Tibial nerve (tissue), 4 donors: ENCODE measurements at regions not wholly inside any gene's neighbourhood (a gene's known extent, or its start where the extent isn't known, plus 50 kb on each side); places are given as distances from the start of the nearest gene placed in this dataset.

ENCODE experiments used
- DNase-seq, 2 donors: peaks; one replicate each; pipeline ENCODE4 v3.0.0-alpha.2; 2019; ENCODE audit warnings: low spot score in 2 of 2
- H3K27ac ChIP-seq, 4 donors: fragments of 200-600 bp; sonication (generic) in 3 of 4; one replicate each; pipeline ENCODE4 v1.5.1; 2017 to 2019; ENCODE audit warnings: mild to moderate bottlenecking in 1 of 4
- H3K27me3 ChIP-seq, 2 donors: fragments of 200-600 bp; sonication (generic) in 1 of 2; one replicate each; pipeline versions ENCODE4 v1.5.1 to v1.6.0; 2017 to 2019
- H3K36me3 ChIP-seq, 3 donors: fragments of 200-600 bp; sonication (generic); one replicate each; pipeline ENCODE4 v1.5.1; 2018 to 2019
- H3K4me1 ChIP-seq, 4 donors: fragments of 200-600 bp; sonication (generic) in 3 of 4; one replicate each; pipeline ENCODE4 v1.5.1; 2017 to 2019
- H3K4me3 ChIP-seq, 4 donors: fragments of 200-600 bp; sonication (generic) in 3 of 4; one replicate each; pipeline ENCODE4 v1.5.1; 2017 to 2019; ENCODE audit warnings: mild to moderate bottlenecking in 1 of 4, moderate library complexity in 1 of 4
- H3K9me3 ChIP-seq, 4 donors: fragments of 200-600 bp; sonication (generic) in 3 of 4; one replicate each; pipeline ENCODE4 v1.5.1; 2017 to 2019
- EP300 ChIP-seq, 2 donors: sonication (generic); formaldehyde crosslinking; IDR thresholded peaks; one replicate each; pipeline ENCODE4 v1.6.1; 2017; ENCODE audit warnings: antibody characterized with exemption in 2 of 2, mild to moderate bottlenecking in 1 of 2
- POLR2A ChIP-seq, 2 donors: fragments of 450-650 bp; IDR thresholded peaks; one replicate each; pipeline ENCODE4 v1.6.1; 2017; ENCODE audit warnings: antibody characterized with exemption in 2 of 2, mild to moderate bottlenecking in 2 of 2, moderate library complexity in 2 of 2
- WGBS, 2 donors: methylation state at CpG; one replicate each; pipeline ENCODE4 v1.1.5; 2018; 5-methylcytosine and 5-hydroxymethylcytosine counted together
- TF ChIP-seq, protein P1 (sequence below), 5 experiments: fragments of 200-600 bp in 3 of 5; fragments of 450-650 bp in 2 of 5; sonication (generic) in 3 of 5; IDR thresholded peaks; one replicate each; pipeline ENCODE4 v1.5.1; 2016 to 2019; ENCODE audit warnings: antibody characterized with exemption in 5 of 5, mild to moderate bottlenecking in 3 of 5, moderate library complexity in 2 of 5

DNA sequence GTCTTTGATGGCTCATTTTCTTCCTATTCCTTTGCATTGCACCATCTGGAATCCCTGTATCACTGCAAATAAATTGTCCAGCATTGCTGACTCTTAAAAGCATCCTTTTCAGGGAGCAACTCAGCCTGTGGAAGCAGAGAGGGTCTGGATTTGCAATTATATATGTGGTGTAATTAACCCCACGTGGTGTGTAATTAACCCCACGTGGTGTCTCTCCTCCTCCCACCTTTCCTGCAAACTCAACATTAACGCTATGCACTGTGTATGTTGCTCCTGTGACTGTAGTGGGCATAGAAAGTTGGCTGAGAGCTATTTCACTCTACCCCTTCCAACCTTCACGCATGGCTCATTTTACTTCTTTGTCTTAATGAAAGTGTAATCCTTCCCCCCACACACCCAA is 689.0 kb upstream of the COBL start:
- TF ChIP-seq POLR2A (IDR thresholded peaks at IDR 0.05), result no peak
- H3K9me3 ChIP-seq, result no peaks in the 10 kb centered on the region
- no peaks in the 10 kb centered on the region for H3K27me3 ChIP-seq
- DNase-seq, result no peak
- no peaks in the 10 kb centered on the region for H3K36me3 ChIP-seq
- no peaks in the 10 kb centered on the region for H3K4me1 ChIP-seq
- H3K27ac ChIP-seq, result no peak overlapping the region
- WGBS, 2 donors, result 43 to 49% methylated on average over 4 of the region's 4 CpGs
- no peak overlapping the region for H3K4me3 ChIP-seq

DNA sequence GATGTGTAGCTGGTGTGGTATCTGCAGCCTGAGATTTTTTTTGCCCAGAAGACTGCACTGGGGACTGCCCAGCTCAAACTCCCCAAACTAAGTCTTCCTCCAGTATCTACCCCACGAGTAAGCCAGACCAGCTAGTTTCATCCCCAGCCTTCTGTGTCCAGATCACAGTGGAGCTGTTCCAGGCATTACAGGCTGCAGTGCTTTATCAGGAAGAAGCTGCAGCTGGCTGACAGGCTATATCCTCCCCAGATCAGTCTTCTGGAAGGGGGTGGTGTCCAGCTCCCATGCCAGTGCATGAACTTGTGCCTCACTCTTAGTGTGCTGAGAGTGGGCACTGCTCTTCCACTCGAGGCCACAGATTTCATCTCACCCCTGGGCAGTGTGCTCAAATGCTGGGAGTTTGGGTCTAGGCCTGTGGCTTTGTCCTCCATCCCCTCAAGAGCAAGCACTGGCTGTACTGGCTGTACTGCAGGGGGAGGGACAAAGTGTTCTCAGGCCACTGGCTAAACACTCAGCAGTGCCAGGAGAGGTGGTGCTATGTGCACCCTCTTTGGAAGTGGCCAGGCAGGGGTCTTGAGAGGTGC is 679.1 kb upstream of the COBL start:
- H3K9me3 ChIP-seq, result peaks cover 0 to 22% (median 0%) of the 10 kb centered on the region in 4 donors
- no peak overlapping the region for H3K27ac ChIP-seq
- no peaks in the 10 kb centered on the region for H3K36me3 ChIP-seq
- no peak for DNase-seq
- H3K4me1 ChIP-seq, result no peaks in the 10 kb centered on the region
- H3K27me3 ChIP-seq, result no peaks in the 10 kb centered on the region
- 51 to 60% methylated on average over 1 to 2 of the region's 2 CpGs for whole genome bisulfite sequencing, 2 donors
- no peak overlapping the region for H3K4me3 ChIP-seq
- TF ChIP-seq, protein P1, sequence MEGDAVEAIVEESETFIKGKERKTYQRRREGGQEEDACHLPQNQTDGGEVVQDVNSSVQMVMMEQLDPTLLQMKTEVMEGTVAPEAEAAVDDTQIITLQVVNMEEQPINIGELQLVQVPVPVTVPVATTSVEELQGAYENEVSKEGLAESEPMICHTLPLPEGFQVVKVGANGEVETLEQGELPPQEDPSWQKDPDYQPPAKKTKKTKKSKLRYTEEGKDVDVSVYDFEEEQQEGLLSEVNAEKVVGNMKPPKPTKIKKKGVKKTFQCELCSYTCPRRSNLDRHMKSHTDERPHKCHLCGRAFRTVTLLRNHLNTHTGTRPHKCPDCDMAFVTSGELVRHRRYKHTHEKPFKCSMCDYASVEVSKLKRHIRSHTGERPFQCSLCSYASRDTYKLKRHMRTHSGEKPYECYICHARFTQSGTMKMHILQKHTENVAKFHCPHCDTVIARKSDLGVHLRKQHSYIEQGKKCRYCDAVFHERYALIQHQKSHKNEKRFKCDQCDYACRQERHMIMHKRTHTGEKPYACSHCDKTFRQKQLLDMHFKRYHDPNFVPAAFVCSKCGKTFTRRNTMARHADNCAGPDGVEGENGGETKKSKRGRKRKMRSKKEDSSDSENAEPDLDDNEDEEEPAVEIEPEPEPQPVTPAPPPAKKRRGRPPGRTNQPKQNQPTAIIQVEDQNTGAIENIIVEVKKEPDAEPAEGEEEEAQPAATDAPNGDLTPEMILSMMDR (IDR thresholded peaks at IDR 0.05), result no peak
- no peak for TF ChIP-seq EP300 (IDR thresholded peaks at IDR 0.05)
- TF ChIP-seq POLR2A (IDR thresholded peaks at IDR 0.05), result no peak

DNA sequence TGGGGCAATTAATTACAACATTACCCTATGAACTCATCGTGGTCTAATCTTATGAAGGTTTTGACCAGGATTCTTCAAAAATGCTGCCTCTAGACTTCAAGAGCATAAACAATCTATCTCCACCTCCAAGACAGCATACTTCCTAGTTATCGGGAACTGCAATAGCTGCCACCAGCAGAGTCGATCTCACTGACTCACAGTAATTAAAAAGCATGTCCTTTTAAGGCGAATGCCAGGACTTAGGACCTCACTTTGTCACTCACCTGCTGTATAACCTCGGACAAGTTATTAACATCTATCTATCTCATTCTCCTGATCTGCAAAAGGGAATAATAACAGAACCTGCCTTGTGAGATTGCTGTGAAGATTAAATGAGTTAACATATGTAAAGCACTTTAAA is 666.0 kb upstream of the COBL start:
- no peaks in the 10 kb centered on the region for H3K9me3 ChIP-seq
- H3K4me1 ChIP-seq, result no peaks in the 10 kb centered on the region
- no peak overlapping the region for H3K27ac ChIP-seq
- no peak for DNase-seq
- 65 to 76% methylated on average over 5 of the region's 5 CpGs for WGBS, 2 donors
- H3K27me3 ChIP-seq, result no peaks in the 10 kb centered on the region
- no peaks in the 10 kb centered on the region for H3K36me3 ChIP-seq
- no peak overlapping the region for H3K4me3 ChIP-seq
- TF ChIP-seq, protein P1 (IDR thresholded peaks at IDR 0.05), result no peak
- TF ChIP-seq POLR2A (IDR thresholded peaks at IDR 0.05), result no peak
- no peak for TF ChIP-seq EP300 (IDR thresholded peaks at IDR 0.05)

DNA sequence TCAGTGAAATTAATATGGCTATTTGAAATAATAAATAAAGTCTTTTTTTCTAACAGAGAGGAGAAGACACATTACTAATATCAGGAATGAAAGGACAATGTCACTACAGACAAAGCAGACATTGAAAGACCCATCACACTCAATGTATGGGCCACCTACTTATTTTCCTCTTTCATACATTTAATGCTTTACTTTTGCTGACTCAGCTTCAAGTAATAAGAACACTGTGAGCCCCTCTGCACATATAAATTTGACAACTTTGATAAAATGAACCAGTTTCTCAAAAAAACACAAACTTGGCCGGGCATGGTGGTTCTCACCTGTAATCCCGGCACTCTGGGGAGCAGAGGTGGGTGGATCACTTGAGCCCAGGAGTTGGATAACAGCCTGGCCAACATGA is 664.2 kb upstream of the COBL start:
- DNase-seq, result no peak
- no peak overlapping the region for H3K27ac ChIP-seq
- no peaks in the 10 kb centered on the region for H3K36me3 ChIP-seq
- no peaks in the 10 kb centered on the region for H3K4me1 ChIP-seq
- H3K27me3 ChIP-seq, result no peaks in the 10 kb centered on the region
- no peak overlapping the region for H3K4me3 ChIP-seq
- TF ChIP-seq, protein P1 (IDR thresholded peaks at IDR 0.05), result no peak
- WGBS, 2 donors, result 73 to 87% methylated on average over 2 of the region's 2 CpGs
- no peaks in the 10 kb centered on the region for H3K9me3 ChIP-seq

DNA sequence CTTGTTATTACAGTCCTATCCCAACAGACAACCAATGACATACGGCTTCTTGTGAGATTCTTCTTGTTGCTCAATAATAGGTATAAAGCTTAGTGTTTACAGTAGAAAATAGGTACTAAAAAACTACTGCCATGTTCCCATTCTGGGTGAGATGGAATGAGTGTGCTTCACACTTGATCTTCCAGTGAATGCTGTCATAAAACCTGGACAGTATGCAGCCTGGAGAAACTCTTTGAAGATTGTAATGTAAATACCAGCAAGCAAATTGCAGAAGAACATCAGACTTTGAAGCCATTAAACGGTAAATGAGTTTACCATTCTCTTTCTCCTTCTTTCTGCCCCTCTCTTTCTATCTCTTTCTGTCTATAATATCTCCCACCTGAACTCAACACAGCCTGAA is 663.7 kb upstream of the COBL start:
- H3K4me3 ChIP-seq, result no peak overlapping the region
- H3K27ac ChIP-seq, result no peak overlapping the region
- no peaks in the 10 kb centered on the region for H3K36me3 ChIP-seq
- no peak for DNase-seq
- WGBS, 2 donors, result 74 to 85% methylated on average over 2 of the region's 2 CpGs
- no peaks in the 10 kb centered on the region for H3K4me1 ChIP-seq
- TF ChIP-seq, protein P1 (IDR thresholded peaks at IDR 0.05), result no peak
- no peak for TF ChIP-seq EP300 (IDR thresholded peaks at IDR 0.05)
- no peak for TF ChIP-seq POLR2A (IDR thresholded peaks at IDR 0.05)
- H3K9me3 ChIP-seq, result no peaks in the 10 kb centered on the region
- no peaks in the 10 kb centered on the region for H3K27me3 ChIP-seq

DNA sequence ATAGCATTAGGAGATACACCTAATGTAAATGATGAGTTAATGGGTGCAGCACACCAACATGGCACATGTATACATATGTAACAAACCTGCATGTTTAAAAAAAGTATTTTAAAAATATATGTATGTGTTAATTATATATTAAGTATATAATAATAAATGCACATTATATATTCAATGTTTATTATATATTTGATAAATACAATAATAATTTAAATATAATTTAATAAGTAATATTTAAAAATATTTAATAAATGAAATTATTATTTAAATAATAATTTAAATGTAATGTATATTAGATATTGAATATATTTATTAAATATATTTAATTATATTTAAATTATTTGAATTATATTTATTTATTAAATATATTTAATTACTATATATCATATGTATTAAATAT is 661.3 kb upstream of the COBL start:
- no peaks in the 10 kb centered on the region for H3K36me3 ChIP-seq
- DNase-seq, result no peak
- H3K27me3 ChIP-seq, result no peaks in the 10 kb centered on the region
- H3K4me3 ChIP-seq, result no peak overlapping the region
- no peaks in the 10 kb centered on the region for H3K9me3 ChIP-seq
- no peaks in the 10 kb centered on the region for H3K4me1 ChIP-seq
- H3K27ac ChIP-seq, result no peak overlapping the region
- TF ChIP-seq, protein P1 (IDR thresholded peaks at IDR 0.05), result no peak
- TF ChIP-seq POLR2A (IDR thresholded peaks at IDR 0.05) (no peak), EP300 (IDR thresholded peaks at IDR 0.05) (no peak)
